ENCODE measurements at regions not wholly inside any gene's neighbourhood (a gene's known extent, or its start where the extent isn't known, plus 50 kb on each side); places are given as distances from the start of the nearest gene placed in this dataset.

DNA sequence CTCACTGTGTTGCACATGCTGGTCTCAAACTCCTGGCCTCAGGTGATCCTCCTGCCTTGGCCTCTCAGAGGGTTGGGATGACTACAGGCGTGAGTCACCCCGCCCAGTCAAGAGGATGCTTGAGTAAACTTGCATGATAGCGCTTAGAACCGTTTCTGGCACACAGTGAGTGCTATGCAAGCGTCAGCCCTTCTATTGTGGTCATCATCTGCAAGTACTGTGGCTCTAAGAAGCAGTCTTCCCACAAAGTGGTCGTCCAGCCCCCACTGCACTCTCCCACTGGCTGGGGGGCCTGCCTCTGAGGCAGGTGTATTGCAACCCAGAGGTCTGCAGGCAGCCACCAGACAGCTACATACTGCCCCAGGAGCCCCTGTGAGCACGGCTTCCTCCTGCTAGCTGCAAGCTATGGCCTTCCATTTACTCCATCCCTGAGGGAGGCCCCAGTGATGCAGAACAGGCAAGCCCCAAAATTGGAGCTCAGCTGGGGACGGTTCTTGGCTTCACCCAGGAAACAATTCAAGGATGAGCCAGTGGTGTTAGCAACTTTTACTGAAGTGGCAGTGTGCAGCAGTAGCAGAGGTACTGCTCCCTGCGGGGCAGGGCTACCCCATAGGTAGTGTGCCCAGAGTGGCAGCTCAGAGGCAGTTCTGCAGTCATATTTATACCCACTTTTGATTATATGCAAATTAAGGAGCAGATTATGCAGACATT is 95.4 kb downstream of the LSM3 start:
- no peak for DNase-seq

DNA sequence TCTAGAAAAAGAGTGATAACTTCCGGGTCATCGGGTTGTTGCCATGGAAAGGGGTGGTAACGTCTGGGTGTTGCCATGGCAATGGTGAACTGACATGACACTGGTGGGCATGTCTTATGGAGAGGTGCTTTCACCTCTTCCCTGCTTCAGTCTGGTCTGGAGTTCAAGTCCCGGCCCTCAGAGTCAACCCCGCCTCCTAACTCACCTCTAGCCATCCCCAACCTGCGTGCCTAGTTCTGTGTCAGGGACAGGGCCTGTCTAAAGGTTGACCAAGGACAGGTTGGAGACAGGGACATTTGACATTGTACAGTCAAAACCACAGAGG is 96.0 kb downstream of the LSM3 start:
- no peak for DNase-seq

DNA sequence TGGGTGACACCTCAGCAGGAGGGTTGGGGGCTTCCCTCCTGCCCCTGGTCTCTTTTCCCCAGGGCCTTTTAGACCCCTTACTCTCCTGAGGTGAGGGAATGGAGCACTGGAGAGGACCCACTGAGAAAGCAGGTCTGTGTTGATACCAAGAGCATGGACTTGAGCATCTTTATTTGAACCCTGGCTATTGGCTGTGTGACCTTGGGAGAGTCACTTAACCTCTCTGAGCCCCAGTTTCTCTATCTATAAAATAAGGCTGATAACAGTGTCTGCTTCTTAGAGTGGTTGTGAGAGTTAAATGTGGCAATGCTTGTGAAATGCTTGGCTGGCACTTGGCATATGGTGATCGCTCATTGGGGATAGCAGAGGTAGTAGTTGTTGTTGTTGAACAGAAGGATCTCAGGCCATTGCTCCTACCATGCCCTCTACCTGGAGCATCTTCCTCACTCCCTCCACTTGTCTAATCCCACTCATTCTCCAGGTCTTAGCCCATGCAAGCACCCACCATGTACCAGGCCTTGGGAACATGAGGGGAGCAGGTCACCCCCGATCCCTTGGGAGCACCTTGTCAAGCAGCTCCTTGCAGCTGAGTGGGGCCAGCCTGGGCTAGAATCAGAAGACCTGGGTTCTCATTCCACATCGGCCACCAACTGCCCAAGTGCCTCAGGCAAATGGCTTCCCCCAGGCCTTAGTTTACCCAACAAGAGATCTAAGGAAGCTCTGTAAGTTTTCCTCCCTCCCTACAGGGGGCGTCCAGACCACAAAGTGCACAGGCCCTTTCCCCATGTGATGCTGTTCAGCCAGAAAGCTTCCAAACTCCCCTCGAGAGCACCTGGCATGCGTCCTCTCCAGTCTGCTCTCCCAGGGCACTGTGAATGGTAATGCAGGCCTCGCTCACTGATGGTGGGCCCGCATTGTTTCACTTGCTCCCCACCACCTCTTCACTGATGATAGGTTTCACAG is 96.7 kb downstream of the LSM3 start:
- DNase-seq, result no peak

DNA sequence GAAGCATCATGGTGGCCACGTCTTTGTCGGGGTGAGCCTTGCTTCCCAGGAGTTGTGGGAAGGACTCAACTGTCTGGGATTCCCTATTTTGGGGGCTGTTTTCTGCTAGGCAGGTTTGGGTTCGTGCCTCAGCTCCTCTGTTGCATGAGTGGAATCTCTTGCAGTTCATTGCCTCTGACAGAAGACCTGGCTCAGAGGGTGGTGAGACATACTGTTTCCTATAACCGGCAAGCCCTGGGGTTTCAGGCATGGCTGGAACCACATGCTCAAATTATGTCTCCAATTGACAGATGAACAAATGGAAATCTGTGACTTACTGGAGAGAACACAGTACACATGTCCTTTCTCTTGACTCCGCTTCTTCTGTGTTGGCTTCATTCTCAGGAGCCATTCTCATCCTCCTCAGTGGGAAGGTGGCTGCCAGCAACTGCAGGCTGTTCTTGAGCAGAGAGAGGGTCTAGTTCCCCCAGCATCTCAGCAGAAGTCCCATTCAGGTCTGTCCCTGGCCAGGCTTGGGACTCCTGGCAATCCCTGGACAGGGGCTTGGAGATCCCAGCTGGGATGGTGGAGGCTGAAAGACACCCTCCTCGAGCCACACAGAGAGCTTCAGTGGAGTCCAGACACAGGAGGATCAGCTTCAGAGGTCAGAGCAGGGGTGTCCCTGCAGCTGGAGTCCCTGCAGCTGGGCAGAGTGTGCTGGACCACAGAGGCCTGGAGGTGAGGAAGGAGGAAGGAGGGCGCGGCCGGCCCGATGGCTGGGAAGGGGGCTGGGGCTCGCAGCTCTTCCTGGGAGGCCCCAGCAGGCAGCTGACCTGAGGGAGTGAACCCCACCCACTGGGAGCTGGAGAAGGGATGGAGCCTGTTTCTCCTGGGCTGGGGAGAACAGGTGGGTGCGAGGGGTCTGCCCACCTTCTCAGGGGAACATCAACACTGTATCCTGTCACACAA is 97.6 kb downstream of the LSM3 start:
- no peak for DNase-seq

DNA sequence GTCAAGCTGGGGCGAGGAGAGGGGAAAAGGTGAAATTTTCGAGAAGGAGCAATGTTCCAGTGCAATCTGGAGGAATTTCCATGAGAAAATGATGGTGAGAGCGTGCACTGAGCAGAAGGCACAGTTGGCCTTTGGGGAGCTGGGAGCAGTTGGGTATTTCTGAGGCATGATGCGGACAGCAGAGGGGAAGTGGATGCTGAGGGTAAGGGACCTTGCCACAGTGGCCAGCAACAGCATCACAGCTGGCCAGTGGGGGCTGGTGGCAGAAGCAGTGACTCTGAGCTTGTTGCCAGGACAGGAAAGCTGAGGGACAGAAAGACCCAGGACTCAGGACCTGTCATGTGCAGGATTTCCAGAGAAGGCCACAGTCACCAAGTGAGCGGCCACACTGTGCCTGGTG is 98.9 kb downstream of the LSM3 start:
- no peak for DNase-seq

DNA sequence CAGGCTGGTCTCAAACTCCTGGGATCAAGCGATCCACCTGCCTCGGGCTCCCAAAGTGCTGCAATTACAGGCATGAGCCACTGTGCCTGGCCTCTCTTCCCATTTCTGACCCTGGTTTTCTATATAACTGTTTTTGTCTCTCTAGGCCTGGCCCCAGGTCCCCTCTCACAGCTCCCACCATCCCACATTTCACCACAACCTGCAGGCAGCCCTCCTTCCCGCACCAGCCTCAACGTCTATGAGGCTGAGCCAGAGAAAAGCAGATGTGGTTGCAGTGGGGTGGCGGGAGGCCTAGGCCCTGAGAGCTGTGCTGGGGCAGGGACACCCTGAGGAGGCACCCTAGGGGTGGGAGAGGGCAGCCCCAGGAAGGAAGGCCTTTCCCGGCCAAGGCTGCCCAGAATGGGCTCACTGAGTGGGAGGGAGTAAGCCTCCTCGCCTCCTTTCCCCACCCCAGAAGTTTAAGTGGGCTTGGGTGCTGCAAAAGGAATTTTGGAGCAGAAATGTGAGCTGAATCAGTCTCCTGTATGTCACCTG is 99.7 kb downstream of the LSM3 start:
- DNase-seq, result no peak

DNA sequence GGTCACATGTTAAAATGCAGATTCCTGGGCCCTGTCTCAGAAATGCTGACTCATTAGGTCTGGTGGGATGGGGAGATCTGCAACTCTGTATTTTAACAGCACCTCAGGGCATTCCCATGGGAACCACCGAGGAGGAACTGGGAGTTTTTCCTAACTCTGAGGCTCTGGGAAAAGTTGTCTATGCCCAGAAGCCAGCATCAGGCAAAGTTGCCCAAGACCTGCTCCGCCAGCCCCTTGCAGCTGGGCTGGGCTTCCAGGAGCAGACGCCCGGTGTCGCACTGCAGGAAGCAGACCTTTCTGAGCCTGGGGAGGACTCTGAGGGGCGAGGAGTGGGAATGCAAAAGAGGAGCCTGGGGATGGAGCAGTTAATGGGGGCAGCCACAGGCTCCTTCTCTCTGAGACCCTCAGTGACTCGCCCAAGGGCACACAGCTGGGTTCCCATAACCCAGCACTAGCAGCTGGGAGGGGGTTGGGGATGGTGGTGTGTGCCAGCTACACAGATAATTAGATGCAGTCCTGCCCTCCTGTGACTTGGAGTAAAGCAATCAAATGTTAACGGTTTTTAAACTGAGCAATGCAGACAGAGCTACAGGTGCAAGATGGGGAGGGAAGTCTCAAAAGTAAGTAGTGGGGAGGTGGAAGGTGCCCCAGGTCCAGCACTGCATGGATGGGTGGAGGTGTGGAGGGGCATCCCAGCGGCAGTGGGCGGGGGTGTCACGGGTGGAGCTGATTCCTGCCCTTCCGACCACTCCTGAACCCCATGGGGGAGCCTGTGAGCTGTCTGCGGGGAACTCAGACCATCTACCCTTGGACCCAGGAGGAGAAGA is 100.4 kb downstream of the LSM3 start:
- no peak for DNase-seq

DNA sequence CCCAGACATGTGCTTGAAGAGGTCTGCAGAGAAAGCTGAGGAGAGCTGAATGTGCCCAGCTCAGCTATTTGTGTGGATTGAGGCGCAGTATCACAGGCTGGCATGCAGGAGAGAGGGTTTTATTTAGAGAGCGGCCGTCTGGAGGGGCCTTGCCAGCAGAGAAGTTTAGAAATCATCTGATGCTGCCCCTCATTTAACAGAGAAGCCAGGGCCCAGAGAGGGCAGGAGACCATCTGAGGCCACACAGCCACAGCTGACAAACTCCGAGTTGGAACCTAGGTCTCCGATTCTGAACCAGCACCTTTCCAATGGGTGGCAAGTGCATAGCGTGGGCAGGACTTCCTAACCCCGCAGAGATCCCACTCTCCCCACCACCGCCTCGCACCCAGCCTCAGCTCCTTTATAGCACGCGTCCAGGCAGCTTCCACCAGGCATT is 101.0 kb downstream of the LSM3 start:
- DNase-seq, result no peak

DNA sequence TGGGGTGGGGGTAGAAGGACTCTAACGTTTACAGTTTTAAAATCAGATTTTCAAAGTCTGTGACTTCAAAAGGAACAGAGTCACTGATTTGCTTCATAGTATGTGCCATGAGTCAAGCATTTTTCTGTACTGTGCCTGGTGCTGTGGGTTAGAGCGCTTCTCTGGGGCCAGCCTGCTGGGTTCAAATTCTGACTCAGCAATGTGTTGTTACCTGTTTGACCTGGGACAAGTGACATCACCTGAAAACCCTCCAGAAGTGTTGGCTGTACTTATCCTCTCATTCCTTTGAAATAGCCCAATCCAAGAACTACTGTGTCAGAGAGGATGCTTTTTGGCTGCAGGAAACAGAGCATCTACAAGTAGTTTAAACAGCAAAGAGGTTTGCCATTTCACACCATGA is 101.7 kb downstream of the LSM3 start:
- DNase-seq, result no peak

DNA sequence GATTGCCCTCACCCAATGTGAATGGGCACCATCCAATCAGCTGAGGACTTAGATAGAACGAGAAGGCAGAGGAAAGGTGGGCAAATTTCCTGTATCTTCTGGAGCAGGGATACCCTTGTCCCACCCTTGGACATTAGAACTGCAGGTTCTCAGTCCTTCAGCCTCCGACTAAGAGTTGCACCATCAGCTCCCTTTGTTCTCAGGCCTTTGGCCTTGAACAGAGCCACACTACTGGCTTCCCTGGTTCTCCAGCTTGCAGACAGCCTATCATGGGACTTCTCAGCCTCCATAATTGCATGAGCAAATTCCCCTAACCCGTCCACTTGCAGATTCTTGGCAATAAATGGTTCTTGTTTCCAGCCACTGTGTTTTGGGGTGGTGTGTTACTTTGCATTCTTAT is 102.4 kb downstream of the LSM3 start:
- no peak for DNase-seq

DNA sequence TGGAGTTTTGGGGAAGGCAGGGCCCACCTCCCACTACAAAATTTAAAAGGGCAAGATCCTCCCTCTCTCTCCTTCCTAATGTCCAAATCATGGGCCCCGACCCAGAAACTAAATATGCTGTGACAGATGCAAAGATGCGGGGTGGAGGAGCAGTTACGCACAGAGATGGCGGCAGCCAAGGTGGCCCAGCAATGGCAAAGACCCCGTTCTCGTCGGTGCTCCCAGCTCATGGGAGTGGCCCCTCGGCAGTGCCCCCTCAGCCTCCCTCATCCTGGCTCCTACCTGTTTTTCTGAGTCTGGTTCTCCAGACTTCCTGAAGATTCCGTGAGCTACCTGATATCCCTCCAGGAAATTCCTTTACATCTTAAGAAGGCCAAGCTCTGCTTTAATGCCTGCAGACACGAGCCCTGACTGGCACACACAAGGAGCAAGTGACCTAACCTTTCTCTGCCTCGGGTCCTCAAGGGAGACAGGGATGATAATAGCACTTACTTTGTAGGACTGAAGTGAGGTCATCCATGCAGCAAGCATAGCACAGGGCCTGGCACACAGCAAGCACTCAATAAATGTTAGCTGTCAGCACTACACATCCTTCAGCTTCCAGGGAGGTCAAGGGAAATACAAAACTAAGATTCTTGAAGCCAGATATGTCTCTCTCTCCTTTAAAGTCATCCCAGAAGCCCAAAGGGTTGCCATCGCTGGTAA is 103.5 kb downstream of the LSM3 start:
- DNase-seq, result no peak

DNA sequence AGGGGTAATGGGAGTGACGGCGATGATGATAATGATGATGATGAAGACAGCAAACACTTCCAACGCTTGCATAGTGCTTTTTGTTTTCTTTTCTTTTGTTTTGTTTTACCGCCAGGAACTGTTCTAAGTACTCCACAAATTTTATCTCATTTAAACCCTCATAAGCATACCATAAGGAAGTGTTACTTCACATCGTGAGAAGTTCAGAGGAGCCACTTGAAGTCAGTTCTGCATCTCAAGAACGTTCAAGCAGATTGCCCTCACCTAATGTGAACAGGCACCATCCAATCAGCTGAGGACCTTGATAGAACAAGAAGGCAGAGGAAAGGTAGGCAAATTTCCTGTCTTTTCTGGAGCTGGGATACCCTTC is 104.1 kb downstream of the LSM3 start:
- no peak for DNase-seq

DNA sequence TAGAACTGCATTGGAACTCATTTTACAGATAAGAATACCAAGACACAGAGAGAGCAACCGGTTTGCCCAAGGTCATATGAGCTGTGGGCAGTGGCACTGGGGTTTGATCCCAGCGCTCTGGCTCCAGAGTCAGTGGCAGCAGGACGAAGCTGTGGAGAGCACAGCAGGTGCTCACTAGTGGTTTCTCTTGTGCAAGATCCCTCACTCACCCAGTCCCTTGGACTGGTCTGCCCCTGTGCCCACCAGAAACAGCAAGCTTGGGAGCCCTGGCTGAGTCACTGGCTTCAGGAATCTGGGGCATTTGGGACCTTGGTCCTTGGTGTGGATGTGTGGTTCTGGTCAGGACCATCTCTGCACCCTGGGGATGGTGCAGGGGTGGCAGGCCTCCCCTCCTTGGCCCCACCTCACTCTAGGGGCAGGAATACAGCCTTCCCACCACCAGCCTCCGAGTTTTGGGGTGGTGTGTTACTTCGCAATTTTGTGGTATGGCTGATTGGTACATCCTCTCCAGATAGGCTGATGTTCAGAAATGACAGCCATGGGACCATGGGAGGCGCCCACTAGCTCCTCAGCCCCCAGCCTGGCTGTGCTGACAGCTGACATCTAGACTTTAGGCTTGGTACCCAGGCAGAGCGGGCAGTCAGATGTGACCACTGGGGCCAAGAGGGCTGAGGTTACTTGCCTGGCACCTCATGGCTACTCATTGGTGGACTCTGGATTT is 104.6 kb downstream of the LSM3 start:
- DNase-seq, result no peak

DNA sequence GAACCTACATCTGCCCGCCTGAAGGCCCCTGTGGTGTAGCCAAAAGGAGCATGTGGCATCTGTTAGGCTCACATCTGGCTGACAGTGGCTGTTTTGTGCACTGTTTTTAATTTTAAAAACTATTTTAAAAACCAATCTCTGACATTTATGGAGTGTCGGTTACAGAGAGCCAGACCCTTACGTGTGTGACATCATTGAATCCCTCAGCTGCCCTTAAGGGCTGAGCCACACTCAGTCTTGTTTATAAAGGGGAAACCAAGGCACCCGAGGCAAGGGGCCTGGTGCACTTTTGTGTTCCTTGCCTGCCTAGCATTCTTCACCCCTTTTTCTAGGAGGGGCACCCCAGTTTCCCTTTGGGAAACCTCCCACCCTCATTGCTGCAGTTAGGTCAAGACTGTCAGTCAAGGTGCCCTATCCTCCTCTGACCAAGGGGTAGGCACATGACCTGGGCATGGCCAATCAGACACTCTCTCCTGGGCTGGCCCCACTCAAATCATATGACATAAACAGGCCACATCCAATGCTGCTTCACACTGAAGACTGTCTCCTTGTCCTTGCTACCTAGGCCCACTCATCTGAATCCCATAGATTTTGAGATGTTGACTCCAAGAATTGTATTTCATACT is 105.3 kb downstream of the LSM3 start:
- DNase-seq, result no peak

DNA sequence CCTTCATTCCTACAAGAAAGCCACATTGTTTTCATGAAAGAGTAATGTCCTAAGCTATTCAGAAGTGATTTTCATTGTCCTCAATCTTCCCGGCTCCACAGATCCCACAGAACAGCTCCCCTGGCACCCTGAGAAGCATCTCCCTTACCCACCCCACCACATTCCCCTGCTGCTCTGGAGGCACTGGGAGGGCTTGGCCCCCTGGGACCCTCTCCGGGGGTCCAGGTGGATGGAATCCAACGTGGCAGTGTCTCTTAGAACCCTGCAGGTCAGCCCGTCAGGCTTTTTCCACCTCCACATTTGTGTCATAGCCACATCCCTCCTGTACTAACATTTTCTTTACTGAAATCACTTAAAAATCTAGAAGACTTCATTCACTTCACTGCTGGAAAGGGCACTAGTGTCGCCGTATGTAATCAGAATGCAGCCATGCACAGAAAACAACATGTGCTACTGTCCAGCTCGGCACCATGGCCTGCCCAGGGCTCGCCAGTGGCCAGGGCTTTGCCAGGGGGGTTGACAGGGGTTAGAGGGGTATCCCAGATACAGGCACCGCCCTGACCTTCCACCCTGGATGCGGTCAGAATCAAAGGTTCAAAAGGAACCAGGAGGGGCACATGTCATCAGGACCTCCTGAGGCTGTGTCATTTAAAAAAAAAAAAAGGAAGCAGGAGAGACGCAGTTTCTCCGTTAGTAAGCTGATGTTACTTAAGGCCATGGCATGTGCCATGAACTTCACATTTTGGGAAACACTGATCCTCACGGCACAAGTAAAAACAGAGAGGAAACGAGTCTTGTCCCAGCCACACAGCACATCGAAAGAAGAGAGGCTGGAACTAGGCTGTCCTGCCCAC is 106.3 kb downstream of the LSM3 start:
- DNase-seq, result no peak

DNA sequence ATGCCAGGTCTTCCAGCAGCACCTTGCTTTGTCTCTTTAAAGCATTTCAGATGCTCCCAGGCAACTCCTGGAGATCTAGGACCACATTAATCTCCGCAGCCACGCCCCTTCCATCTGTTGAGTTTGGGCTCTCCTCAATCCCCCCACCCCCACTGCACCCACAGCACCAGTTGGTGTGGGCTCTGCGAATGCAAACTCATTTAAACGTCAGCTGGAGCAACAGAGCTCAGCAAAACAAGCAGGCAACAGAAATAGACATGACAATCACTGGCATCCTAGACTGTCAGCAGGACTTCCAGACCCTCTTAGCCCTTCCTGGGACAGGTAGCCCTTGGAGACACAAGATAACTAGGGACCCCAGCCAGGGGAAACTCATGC is 106.9 kb downstream of the LSM3 start:
- DNase-seq, result no peak

DNA sequence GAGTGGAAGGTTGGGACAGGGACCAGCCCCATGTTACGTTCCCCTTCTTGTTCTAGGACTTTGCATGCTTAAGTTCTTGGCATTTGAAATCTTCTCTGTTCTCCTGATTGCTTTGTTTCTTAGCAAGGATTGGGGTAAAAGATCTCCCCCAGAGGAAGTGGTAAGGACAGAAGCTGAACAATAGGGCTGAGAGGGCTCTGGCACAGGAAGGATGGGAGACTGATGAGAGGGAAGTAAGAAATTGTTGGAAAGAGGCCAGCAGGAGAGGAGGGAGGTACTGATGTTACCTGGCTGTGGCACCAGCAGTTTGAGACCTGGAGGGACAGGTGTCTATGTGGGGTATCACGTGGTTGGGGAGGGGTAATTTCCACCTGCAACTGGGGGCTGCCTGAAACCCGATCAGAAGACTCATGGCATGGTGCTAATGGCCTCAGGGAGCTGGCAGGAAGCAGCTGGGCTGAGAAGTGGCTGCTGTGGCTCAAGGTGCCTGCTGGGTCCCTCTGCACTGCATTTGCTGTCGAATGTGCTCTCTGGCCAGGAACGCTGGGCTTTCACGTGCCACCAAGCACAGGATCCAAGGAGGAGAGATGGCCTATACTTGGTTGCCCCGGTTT is 108.4 kb downstream of the LSM3 start:
- no peak for DNase-seq

DNA sequence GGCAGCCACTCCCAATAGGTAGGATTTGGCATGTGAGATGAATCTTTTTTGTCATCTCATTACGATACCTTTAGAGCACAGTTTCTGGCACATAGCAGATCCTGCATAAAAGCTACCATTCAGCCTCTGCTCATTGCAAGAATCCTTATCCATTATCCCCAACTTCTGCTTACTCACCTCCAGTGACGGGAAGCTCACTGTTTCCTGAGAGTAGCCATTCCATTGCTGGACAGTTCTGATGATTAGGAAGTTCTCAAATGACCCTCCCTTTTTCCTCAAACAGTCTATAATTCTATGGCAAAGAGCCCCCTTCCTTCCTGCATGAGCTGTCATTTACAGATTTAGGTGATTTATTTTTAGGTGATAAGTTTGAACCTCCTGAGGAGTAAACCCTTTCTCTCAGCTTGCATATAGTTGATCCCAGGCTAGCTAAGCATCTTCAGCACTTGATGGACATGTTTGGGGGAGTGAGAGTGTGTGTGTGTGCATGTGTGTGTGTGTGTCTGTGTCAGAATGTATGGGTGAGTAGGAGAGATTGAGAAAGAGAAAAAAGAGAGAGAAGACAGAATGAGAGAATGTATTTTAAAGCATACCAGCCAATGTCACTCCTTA is 109.7 kb downstream of the LSM3 start:
- DNase-seq, result no peak

All from stimulated activated CD4-positive, alpha-beta T cell treated with anti-CD3 and anti-CD28 coated beads, Interleukin-4, amount 100 ng/mL, for 24 hours (primary cell).